ENCODE measurements at regions not wholly inside any gene's neighbourhood (a gene's known extent, or its start where the extent isn't known, plus 50 kb on each side); places are given as distances from the start of the nearest gene placed in this dataset.
"Not testable (repeated sequence)": the region's sequence is repeated elsewhere in the genome, so short reads cannot be mapped to it uniquely, and the experiment has no call there.

DNA sequence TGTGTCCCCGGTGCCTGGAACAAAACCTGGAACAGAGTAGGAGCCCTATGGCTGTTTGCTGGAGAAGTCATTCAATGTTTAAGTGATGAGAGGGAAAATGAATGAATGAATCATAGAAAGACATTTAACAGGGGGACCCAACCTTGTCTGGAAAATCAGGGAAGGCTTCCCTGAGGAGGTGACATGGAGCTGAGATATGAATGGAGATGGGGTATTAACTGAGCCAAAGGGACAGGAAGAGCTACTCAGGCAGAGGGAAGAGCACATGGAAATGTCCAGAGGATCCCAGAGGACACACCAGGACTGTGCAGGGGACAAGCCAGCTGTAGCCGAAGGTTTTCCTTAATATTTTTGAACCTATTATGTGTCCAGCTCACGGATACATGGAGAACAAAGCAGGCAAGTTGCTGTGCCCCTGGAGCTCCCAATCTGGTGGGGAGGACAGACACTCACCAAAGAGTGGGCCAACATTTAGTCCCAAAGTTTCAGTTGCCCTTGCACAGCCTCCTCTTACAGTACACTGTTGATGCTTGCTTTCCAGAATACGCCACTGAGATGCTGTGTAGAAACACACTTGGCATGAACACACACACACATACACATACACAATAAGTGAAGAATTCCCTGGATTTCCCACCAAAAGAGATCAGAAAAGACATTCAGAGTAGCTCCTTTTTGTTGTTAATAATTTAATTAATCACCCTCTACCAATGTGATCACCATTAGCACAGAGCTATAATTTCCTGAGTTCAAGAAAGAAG, 77.0 kb upstream of the PTPN1 start:
- DNase-seq = no peak

DNA sequence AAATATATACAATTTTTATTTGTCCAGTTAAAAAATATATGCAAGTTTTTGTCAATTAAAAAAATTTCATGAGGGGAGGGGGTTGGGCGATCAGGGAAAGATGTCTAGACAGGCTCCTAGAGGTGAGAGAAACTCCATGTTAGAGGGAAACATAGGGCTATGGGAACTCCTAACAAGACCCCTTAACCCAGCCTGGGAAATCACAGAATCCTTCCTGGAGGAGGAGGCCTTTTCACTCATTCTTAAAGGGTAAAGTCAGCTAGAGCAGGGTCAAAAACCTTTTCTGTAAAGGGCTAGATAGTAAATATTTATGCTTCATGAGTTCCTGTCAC, 75.9 kb upstream of the PTPN1 start:
- no peak for DNase-seq

DNA sequence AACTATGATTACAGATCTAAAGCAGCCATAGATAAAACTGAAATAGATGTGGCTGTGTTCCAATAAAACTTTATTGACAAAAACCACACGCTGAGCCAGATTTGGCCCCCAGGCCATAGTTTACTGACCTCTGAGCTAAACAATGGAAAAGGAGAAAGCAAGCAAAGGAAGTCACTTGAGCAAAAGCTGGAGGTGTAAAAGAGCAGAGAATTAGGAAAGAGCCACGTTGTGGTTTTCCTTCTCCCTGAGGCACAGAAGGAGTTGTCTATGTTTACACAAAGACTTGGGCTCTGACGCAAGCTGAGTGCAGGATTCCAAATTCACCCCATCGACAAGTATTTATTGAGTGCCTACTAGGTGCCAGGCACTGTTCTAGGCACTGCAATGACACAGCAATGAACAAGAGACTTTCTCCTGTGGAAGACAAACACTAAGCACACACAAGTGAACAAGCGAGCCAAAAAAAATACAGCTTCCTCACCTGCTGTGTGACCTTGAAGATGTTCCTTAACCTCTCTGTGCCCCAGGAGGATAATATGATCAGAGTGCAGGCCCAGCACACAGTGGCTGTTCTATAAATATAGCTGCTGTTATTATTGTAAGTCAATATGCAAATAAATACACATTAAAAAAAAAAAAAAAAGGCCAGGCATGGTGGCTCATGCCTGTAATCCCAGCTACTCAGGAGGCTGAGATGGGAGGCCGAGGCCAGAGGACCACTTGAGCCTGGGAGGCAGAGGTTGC, 75.4 kb upstream of the PTPN1 start:
- no peak for DNase-seq

DNA sequence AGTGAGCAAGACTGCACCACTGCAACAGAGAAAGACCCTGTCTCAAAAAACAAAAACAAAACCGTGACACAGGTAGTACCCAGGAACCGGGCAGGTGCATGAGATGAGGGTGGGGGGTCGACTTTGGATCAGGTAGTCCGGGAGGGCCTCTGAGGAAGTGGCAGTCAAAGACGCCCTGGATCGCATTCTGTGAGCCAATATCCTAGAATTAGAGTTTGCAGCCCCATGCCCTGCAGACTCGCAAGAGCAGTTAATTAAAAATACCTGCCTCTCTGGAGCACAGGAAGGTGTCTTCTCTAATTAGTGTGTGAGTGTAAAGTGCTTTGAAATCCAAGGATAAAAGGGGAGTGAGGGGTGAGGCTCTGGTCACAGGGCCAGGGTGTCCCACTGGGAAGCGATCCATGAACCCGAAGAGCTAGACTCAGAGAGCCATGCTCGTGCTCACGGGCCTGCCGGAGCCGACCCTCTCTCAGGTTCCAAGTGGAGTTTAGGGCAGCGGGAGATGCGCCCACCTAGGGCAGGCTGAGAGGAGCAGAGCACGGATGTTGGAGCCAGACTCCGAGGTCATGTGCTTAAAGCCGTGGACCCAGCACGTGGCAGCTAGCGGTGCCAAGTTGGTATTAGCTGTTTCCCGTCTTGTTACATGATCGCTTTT, 74.7 kb upstream of the PTPN1 start:
- no peak for DNase-seq

DNA sequence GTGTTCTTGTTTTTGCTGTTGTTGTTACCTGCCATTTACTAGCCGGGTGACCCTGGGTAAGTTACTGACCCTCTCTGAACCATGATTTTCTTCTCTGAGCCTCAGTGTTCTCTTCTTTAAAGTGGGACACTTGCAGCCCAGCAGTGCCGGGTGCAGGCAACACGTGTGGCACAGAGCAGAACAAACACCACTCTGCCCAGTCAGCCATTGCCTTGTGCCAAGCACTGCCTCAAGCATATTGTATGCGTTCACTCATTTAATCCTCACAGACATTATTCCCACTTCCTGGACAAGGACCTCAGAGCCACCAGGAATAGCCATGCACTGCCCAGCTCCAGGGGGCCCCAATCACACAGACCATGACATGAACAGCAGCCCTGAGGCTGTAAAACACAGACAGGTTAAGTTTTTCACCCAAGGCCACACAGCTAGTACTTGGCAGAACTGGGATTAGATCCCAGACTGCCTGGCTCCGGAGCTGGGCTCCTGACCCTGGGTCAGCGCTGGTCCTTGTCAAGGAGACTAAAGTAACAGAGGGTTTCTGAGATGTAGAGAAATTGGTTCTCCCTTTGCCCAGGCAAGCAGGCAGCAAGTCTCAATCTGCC, 74.0 kb upstream of the PTPN1 start:
- DNase-seq = no peak

DNA sequence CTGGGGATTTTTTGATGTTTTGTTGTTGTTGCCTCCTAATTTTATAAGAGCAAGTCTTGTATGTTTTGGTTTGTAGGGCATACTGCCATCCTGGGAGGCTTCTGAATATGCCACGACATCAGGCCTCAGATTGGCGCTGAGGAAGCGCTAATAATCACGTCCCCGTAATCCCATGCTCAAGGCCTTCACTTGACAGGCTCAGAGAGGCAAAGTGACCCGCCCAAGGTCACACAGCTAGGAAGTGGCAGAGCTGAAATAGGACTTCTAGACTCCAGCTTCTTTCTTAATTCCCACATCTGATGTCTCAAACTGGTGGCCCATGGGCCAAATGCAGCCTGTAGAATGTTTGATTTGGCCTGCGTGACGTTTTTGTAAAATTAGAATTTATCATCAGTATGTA, 73.5 kb upstream of the PTPN1 start:
- no peak for DNase-seq

DNA sequence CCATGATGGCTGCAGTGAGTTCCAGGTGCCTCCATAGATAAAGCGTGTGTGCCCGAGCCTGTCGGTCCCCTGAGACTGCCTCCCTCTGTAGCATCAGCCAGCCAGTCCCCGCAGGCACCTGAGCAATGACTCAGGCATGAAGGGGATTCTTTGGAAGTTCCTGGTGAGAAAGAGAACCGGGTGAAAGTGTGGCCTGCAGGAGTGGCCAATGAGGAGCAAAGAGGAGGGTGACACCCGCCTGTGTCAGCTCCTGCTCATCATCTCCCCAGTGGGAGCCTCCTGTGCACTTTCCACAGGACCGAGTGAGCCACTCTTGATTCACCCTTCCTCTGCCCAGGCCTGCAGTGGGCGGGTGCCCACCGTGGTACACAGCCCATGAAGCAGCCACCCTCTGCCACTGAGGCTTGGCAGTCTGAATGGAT, 71.2 kb upstream of the PTPN1 start:
- no peak for DNase-seq

DNA sequence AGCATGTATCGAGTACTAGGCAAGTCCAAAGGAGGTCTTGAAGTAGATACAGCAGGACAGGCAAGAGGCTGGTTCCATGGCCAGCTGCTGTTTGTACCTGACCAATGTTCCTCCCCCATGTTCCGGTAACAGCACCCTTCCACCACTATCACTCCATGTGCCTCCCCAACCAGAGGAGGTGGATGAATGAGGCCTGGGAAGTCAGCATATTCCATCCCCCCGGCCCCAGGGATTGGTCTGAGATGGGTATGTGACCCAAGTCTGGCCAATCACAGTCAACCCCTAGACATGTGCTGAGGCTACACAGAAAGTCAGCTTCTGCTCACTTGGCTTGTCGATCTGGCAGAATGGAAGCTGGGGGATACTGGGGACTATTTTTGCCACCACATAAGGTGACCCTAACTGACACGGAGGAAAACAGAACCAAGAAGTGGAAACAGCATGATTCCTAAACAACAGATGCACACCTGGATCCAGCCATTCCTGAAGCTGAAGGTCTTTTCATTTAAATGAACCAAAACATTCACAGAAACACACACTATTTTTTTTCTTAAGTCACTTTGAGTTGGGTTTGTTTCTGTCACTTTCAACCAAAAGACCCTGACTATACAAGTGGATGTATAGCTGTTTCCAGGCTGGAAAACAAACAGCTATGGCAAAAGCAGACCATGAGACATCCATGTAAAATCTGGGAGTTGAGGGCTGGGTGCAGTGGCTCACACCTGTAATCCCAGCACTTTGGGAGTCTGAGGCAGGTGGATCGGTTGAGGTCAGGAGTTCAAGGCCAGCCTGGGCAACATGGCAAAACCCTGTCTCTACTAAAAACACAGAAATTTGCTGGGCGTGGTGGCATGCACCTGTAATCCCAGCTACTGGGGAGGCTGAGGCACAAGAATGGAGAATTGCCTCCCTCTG, 70.4 kb upstream of the PTPN1 start:
- no peak for DNase-seq

DNA sequence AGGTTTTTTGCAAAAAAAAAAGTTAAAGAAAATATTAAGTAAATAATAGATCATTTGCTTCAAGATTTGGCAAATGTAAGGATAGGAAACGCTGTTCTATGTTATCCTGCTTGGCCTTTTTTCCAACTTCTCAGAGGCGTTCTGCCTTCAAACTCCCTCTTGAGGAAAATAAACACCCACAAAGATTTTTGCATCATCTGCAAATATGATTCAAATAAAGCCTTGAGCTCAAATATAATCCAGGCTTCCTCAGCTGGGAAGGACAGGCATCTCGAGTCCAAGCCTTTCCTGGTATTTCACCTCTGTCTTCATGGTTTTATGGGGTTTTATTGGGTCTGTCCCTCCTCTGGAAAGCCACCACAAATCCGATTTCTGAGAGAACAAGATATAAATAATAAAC, 67.7 kb upstream of the PTPN1 start:
- no peak for DNase-seq

DNA sequence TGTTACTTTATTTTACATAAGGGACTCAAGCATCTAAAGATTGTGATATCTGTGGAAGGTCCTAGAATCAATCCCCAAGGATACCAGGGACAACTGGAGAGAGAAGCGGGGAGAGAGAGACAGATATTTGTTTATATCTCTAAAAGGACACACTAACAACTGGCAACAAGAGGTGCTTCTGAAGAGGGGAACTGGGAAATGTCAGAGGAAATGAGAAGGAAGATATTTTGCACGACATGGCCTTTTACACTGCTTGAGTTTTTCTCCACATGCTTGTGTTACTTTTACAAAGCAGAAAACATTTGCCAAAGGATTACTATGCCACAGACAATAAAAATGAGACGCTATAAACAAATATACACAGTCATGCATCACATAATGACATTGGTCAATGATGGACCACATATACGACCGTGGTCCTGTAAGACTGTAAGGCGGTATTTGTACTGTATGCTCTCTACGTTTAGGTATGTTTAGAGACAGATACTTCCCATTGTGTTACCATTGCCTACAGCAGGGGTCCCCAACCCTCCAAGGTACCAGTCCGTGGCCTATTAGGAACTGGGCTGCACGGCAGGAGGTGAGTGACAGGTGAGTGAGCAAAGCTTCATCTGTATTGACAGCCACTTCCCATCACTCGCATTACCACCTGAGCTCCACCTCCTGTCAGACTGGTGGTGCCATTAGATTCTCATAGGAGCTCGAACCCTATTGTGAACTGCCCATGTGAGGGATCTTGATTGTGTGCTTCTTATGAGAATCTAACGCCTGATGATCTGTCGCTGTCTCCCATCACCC, 64.6 kb upstream of the PTPN1 start:
- DNase-seq = no peak

DNA sequence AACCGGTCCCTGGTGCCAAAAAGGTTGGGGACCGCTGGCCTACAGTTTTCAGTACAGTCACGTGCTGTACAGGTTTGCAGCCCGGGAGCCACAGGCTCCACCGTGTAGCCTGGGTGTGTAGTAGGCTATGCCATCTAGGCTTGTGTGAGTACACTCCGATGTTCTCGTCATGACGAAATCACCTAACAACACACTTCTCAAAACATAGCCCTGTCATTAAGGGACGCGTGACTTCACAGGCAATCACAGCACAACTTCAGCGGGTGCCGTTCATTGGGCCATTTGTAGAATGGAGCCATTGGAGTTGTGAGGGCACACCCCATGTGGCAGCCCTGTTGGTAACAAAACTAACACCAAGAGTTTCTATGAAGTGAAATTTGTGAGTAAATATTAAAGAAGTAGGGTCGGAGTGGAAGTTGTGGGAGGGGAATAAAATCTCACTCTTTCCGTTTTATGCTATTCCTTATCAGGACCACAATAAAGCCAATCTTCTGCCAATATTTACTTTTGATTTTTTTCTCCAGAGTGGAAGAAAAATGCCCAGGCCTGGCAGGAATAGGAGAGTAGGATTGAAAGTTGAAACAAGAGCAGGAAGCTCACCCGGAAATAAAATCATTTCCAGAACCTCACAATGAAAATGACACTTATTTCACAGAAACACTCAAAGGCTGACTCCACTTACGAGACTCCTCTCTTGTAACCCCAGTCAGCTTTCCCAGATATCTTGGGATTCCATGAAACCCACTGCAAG, 63.7 kb upstream of the PTPN1 start:
- no peak for DNase-seq

DNA sequence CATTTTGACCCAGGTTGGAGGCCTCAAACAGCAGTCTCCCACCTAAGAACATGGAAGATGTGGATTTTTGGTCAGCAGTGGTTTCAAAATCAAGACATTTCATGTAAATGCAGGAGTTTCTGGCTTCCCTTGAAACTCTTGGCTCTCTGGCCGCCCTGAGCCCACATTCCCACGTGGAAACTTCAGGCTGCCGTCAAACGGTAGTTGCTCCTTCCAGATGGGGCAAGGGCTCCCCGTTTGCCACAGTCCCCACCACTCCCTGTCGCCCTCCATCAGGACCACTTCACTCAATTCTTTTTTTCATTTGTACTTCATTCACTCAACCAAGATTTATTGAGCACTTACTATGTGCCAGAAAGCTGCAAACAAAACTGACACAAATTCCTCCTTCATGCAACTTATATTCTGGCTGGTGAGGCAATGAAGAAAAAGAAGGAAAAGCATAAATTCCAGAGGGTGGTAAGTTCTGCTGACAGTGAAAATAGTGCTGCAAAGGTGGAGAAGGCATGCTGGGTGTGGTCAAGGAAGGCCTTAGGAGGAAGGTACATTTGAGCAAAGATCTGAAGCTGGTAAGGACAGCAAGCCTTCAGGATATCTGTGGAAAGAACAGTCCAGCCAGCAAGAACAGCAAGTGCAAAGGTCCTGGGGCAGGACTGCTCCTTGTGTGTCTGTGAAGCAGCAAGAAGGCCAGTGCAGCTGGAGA, 62.9 kb upstream of the PTPN1 start:
- no peak for DNase-seq

DNA sequence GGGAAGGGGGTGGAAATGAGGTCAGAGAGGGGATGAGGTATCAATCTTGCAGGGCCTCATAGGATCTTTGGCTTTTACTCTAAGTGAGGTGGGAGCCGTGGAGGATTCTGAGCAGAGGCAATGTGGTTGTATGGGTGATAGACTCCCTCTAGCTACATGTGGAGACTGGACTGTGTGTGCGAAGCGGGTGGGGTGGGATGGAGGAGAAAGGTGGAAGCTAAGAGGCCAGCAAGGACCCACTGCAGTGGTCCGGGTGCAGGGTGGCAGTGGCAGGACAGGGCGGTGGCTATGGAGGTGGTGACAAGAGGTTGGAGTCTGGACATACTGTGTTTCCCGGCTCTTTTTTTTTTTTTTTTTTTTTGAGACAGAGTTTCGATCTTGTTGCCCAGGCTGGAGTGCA, 62.4 kb upstream of the PTPN1 start:
- no peak for DNase-seq

DNA sequence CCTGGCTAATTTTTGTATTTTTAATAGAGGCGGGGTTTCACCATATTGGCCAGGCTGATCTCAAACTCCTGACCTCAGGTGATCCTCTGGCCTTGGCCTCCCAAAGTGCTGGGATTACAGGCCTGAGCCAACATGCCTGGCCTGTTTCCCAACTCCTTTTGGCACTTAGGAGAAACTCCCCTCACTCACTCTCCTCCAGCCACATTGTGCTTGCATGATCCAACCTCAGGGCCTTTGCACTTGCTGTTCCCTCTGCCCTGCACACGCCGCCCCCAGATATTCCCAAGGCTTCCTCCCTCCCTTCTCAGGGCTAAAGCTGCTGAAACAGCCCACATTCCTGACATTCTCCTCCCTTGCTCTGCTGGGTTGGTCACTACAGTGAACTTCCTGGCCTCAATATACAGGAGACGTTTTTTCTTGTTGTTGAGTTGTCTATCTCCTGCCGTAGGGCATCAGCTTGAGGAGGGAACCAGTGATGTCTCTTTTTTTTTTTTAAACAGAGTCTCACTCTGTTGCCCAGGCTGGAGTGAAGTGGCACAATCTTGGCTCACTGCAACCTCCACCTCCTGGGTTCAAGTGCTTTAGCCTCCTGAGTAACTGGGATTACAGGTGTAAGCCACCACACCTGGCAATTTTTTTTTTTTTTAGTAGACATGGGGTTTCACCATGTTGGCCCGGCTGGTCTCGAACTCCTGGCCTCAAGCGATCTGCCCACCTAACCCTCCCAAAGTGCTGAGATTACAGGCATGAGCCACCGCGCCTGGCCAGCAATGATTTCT, 61.4 kb upstream of the PTPN1 start:
- DNase-seq = not testable (repeated sequence)

DNA sequence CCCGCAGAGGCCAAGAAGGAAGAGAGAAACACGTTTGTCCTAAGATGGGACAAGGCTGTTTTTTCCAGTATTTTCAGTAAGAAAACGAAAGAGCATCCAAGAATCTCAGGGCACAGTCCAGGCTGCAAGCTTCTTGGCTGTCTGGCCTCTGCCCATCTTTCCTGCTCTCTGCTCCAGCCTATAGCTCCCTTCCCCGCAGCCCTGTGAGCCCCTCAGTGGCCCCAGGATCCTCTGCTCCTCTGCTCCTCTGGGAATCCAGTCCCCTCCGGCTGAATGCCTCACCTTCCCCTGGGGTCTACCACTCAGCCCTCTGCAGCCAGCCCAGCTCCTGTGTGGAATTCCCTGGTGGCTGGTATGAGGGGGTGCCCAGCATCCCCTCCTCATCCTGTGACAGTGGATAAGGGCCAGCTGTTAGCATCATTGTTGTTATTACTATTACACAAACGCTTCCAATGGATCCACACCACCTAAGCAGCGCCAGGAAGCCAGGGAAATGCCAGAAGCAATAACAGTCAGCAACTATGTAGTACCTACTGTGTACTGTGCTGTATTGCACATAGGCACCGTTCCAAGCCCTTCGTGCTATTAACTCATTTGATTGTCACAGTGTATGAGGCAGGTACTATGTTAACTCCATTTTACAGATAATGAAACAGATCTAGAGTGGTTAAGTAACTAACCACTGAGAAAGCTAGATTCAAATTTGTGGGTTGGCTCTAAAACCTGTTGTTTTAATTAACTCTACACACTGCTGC, 60.3 kb upstream of the PTPN1 start:
- peak in 1 of 5 experiments; percentile 62 for DNase-seq

DNA sequence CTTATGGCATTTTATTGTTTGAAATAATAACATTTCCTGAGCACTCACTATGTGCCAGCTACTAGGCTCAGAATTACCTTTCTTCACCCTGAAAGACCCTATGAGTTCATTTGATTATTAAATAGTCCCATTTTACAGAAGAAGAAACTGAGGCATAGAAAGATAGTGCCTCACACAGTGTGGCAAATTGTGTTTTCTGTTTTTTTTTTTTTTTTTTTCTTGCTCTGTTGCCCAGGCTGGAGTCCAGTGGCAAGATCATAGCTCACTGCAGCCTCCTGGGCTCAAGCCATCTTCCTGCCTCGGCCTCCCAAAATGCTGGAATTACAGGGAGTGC, 59.7 kb upstream of the PTPN1 start:
- DNase-seq = no peak

DNA sequence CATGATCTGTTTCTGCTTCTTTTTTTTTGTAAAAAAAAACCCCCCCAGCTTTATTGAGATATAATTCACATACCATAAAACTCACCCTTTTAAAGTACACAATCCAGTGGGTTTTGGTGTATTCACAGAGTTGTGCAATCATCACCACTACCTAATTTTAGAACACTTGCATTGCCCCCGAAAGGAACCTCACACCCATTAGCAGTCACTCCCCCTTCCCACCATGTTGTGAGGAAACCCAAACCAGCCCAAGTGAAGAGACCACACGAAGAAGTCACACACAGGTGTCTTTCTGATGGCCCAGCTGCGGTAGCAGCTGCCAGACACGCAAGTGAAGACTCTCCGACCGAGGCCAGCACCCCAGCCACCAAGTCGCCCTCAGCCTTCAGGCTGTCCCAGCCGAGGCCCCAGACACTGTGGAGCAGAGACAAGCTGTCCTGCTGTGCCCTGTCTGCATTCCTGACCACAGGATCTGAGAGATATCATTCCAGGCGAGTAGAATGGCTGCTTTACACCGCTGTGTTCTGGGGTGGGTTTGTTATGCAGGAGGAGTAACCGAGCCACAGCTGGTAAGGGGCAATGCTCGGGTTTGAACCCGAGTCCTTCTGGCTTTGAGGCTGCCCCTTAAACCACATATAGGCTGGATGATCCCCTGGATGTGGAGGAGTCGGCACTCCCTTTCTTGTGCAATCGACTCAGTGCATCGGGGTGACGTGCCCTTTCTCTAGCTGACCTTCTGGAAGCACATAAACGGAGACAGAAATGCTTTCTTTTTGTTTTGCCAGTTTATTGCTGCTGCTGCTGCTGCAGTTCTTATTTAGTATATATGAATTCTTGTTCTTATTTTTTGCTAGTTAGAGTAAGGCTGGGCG, 59.1 kb upstream of the PTPN1 start:
- peak in 2 of 5 experiments; percentile 54 to 63 for DNase-seq

Measured in T-helper 2 cell (primary cell).